GM23338 (cell line): ENCODE measurements at regions not wholly inside any gene's neighbourhood (a gene's known extent, or its start where the extent isn't known, plus 50 kb on each side); places are given as distances from the start of the nearest gene placed in this dataset.

Source experiments
- CREB1 ChIP-seq: fragments of 250-450 bp; sonication (Bioruptor Pico); IDR thresholded peaks from 2 replicates; pipeline ENCODE4 v1.5.0; 2020; ENCODE audit warnings: low read depth, mild to moderate bottlenecking, moderate library complexity
- NANOG ChIP-seq: IDR thresholded peaks from 2 replicates; pipeline ENCODE4 v1.6.1; 2016; ENCODE audit warnings: antibody characterized with exemption, borderline replicate concordance
- POLR2AphosphoS5 ChIP-seq: IDR thresholded peaks from 2 replicates; pipeline ENCODE4 v1.6.1; 2016; ENCODE audit warnings: antibody characterized with exemption, low read depth
- STAT1 ChIP-seq: IDR thresholded peaks from one replicate; pipeline ENCODE4 v1.6.1; 2016; ENCODE audit warnings: antibody characterized with exemption; ENCODE audit not compliant: unreplicated experiment
- ZNF331 ChIP-seq: fragments of 250-450 bp; sonication (Bioruptor Pico); IDR thresholded peaks from 2 replicates; pipeline ENCODE4 v1.5.0; 2020; ENCODE audit warnings: low read depth, mild to moderate bottlenecking, moderate library complexity
- TF ChIP-seq, protein P1 (sequence below), 2 experiments: fragments of 200-600 bp in 1 of 2; sonication (generic) in 1 of 2; conservative IDR thresholded peaks; 2 replicates each; pipeline versions ENCODE4 v1.5.1 to v1.6.1; 2016 to 2017; ENCODE audit warnings: antibody characterized with exemption in 2 of 2, low read depth in 2 of 2, mild to moderate bottlenecking in 2 of 2, moderate library complexity in 1 of 2
- TF ChIP-seq, protein P2 (sequence below): fragments of 250-450 bp; sonication (Bioruptor Pico); IDR thresholded peaks from 2 replicates; pipeline ENCODE4 v1.5.0; 2020; ENCODE audit warnings: mild to moderate bottlenecking, moderate library complexity

DNA sequence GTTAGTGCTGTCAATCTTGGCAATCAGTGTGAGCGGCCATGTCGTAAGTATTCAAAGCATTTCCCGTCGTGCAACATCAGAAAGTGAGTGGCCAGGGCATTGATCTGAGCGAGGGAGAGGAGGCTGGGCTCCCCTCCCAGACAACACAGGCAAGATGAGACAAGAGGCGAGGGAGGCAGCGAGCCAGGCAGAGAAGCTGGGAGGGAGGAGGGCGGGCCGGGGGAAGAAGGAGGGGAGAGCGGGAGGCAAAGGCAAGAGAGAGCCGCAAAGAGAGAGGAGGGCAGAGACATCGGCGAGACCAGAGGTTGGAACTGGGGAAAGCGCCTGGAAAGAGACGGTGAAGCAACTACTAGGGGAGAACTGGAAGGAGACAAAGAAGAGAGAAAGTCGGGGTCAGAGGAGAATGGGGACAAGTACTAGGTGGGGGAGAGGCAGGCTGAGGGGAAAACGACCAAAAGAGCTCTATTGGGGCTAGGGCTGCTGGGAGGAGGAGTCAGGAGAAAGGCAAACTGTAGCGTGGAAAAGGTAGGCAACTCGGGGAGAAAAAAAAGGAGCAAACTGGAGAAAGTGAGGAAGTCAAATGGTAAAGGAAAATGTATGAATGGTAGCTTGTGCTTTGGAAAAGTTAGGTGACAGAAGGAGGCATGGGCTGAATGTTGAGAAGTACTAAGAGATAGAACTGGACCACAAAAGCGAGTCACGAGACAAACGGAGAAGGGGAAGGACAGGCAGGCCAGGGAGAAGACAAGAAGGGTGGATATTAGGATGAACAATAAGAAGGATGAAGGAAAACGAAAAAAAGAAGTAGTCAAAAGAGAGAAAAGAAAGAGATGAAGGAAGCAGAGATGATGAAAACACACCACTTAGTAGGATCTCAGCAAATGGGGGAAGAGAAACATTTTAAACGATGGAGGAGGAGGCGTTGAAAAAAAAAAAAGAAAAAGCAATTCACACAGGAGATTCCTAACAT lies 130.5 kb upstream of the C11orf58 start (continued):
- TF ChIP-seq POLR2AphosphoS5: 0 out of 2 replicates have a peak, but pooled peaks have one; percentile 8
- TF ChIP-seq STAT1: no peak
- TF ChIP-seq, protein P1, sequence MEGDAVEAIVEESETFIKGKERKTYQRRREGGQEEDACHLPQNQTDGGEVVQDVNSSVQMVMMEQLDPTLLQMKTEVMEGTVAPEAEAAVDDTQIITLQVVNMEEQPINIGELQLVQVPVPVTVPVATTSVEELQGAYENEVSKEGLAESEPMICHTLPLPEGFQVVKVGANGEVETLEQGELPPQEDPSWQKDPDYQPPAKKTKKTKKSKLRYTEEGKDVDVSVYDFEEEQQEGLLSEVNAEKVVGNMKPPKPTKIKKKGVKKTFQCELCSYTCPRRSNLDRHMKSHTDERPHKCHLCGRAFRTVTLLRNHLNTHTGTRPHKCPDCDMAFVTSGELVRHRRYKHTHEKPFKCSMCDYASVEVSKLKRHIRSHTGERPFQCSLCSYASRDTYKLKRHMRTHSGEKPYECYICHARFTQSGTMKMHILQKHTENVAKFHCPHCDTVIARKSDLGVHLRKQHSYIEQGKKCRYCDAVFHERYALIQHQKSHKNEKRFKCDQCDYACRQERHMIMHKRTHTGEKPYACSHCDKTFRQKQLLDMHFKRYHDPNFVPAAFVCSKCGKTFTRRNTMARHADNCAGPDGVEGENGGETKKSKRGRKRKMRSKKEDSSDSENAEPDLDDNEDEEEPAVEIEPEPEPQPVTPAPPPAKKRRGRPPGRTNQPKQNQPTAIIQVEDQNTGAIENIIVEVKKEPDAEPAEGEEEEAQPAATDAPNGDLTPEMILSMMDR (conservative IDR thresholded peaks at IDR 0.05; ENCODE audit: low read depth in 2 of 2): no peak
- TF ChIP-seq ZNF331 (CRISPR knock-in tag): no peak
- TF ChIP-seq, protein P2, sequence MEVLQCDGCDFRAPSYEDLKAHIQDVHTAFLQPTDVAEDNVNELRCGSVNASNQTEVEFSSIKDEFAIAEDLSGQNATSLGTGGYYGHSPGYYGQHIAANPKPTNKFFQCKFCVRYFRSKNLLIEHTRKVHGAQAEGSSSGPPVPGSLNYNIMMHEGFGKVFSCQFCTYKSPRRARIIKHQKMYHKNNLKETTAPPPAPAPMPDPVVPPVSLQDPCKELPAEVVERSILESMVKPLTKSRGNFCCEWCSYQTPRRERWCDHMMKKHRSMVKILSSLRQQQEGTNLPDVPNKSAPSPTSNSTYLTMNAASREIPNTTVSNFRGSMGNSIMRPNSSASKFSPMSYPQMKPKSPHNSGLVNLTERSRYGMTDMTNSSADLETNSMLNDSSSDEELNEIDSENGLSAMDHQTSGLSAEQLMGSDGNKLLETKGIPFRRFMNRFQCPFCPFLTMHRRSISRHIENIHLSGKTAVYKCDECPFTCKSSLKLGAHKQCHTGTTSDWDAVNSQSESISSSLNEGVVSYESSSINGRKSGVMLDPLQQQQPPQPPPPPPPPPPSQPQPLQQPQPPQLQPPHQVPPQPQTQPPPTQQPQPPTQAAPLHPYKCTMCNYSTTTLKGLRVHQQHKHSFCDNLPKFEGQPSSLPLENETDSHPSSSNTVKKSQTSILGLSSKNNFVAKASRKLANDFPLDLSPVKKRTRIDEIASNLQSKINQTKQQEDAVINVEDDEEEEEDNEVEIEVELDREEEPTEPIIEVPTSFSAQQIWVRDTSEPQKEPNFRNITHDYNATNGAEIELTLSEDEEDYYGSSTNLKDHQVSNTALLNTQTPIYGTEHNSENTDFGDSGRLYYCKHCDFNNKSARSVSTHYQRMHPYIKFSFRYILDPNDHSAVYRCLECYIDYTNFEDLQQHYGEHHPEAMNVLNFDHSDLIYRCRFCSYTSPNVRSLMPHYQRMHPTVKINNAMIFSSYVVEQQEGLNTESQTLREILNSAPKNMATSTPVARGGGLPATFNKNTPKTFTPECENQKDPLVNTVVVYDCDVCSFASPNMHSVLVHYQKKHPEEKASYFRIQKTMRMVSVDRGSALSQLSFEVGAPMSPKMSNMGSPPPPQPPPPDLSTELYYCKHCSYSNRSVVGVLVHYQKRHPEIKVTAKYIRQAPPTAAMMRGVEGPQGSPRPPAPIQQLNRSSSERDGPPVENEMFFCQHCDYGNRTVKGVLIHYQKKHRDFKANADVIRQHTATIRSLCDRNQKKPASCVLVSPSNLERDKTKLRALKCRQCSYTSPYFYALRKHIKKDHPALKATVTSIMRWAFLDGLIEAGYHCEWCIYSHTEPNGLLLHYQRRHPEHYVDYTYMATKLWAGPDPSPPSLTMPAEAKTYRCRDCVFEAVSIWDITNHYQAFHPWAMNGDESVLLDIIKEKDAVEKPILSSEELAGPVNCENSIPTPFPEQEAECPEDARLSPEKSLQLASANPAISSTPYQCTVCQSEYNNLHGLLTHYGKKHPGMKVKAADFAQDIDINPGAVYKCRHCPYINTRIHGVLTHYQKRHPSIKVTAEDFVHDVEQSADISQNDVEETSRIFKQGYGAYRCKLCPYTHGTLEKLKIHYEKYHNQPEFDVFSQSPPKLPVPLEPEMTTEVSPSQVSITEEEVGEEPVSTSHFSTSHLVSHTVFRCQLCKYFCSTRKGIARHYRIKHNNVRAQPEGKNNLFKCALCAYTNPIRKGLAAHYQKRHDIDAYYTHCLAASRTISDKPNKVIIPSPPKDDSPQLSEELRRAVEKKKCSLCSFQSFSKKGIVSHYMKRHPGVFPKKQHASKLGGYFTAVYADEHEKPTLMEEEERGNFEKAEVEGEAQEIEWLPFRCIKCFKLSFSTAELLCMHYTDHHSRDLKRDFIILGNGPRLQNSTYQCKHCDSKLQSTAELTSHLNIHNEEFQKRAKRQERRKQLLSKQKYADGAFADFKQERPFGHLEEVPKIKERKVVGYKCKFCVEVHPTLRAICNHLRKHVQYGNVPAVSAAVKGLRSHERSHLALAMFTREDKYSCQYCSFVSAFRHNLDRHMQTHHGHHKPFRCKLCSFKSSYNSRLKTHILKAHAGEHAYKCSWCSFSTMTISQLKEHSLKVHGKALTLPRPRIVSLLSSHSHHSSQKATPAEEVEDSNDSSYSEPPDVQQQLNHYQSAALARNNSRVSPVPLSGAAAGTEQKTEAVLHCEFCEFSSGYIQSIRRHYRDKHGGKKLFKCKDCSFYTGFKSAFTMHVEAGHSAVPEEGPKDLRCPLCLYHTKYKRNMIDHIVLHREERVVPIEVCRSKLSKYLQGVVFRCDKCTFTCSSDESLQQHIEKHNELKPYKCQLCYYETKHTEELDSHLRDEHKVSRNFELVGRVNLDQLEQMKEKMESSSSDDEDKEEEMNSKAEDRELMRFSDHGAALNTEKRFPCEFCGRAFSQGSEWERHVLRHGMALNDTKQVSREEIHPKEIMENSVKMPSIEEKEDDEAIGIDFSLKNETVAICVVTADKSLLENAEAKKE (CRISPR knock-in tag): no peak
- TF ChIP-seq NANOG: no peak
- TF ChIP-seq CREB1 (CRISPR knock-in tag): no peak
